Keratinocyte (primary cell): ENCODE measurements at regions not wholly inside any gene's neighbourhood (a gene's known extent, or its start where the extent isn't known, plus 50 kb on each side); places are given as distances from the start of the nearest gene placed in this dataset.

Source experiments
- CTCF ChIP-seq, 3 experiments: IDR thresholded peaks in 1 of 3; conservative IDR thresholded peaks in 1 of 3; optimal IDR thresholded peaks in 1 of 3; 2 replicates in 2 of 3; 3 replicates in 1 of 3; pipeline versions ENCODE3 to v1.5.1; 2011; ENCODE audit warnings: low read length in 3 of 3, mild to moderate bottlenecking in 3 of 3, moderate library complexity in 2 of 3, control low read depth in 1 of 3, inconsistent platforms in 1 of 3; ENCODE audit not compliant: insufficient read depth in 2 of 3; ENCODE audit errors: extremely low read depth in 1 of 3
- EZH2 ChIP-seq: IDR thresholded peaks from one replicate; pipeline ENCODE4 v1.6.1; 2012; ENCODE audit warnings: inconsistent platforms, mild to moderate bottlenecking, low read length, moderate library complexity

- TF ChIP-seq CTCF (optimal IDR thresholded peaks at IDR 0.05 in 1 of 3, IDR thresholded peaks at IDR 0.05 in 1 of 3, conservative IDR thresholded peaks at IDR 0.05 in 1 of 3; ENCODE audit: extremely low read depth in 1 of 3, insufficient read depth in 2 of 3, low read length in 3 of 3), result no peak
- no peak for TF ChIP-seq EZH2
Observed at GRCh38 chr4:41473176-41473575, 64.8 kb upstream of the LIMCH1 start.
